HG03520 (cell line): ENCODE measurements at regions not wholly inside any gene's neighbourhood (a gene's known extent, or its start where the extent isn't known, plus 50 kb on each side); places are given as distances from the start of the nearest gene placed in this dataset.
"Not testable (repeated sequence)": the region's sequence is repeated elsewhere in the genome, so short reads cannot be mapped to it uniquely, and the experiment has no call there.

Experiments
- ATAC-seq: cut with Tn5 transposase; IDR thresholded peaks from one replicate; pipeline ENCODE4 v1.9.1; 2021; ENCODE audit warnings: mild to moderate bottlenecking, moderate library complexity; ENCODE audit not compliant: unreplicated experiment

DNA sequence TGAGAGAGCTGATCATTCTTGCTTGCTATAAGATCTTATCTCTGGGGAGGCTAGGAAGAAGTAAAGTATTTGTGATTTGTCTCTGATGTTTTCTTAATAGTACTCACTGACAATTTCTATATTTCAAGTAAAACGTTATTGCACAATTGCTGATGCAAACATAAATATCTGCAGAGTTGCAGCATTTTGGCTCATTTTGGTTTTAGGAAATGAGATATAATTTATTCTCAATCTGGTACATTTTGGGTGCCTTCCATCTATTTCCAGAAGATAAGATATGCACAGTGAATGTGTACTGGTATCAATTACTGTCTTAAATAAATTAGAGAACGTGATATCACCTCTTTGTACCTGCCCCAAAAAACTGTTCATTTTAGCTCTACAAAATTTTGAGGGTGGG is 1431.5 kb downstream of the BRINP3 start:
- ATAC-seq: no peak

GRCh38 chr1:189084811-189085210 is 1392.9 kb downstream of the BRINP3 start:
- ATAC-seq: no peak

DNA sequence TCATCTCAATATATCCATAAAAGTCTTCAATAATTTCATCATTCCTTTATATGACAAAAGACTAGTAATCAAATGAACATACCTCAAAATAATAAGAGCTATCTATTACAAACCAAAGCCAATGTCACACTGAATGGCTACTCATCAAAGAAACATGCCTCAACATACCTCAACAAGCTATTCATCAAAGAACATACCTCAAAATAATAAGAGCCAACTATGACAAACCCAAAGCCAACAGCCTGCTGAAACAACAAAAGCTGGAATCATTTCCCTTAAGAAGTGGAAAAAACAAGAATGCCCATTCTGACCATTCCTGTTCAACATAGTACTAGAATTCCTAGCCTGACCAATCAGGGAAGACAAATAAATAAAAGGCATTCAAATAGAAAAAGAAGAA is 1373.7 kb downstream of the BRINP3 start:
- ATAC-seq: no peak

DNA sequence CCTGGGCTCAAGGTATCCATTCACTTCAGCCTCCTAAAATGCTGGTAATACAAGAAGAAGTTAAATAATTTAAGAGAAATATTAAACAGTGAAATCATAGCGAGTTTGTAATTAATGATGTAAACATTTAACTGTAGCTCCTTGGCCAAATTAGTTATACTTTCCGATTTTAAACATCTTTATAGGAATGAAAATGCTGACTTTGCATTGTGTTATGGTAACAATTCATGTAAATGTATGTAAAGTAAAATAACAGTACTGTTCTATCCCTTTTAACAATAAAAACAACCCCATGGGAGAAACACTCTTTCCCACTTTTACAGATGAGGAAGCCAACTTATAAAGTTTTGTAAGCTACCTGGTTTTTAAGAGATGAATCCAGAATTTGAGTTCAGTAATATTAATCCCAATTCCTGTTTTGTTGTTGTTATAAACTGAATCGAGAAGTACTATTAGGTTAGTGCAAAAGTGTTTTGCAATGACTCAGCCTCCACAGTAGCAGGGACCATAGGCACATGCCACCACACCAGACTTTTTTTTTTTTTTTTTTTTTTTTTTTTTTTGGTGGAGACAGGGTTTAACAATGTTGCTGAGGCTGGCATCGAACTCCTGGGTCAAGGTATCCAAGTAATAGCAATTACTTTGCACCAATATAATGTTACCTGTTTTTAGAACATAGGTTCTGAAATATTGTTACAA is 1360.4 kb downstream of the BRINP3 start:
- no peak for ATAC-seq

DNA sequence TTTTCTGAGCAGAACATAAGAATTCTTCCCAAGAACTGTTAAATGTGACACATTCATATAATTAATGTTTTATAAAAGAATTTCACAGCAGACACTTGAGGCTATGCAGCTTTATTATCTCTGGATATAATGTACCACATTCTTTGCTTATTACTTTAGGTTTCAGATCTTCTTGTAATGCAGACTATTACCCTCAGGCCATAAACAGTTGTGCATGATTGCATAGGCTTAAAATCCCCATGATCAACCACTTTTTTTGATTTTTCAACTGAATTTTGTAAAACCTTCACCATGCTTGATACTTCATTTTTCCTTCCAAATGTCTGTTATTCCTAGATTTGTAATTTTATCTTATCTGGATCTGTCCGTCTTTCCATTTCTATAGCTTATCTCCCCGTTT is 1355.7 kb downstream of the BRINP3 start:
- no peak for ATAC-seq

DNA sequence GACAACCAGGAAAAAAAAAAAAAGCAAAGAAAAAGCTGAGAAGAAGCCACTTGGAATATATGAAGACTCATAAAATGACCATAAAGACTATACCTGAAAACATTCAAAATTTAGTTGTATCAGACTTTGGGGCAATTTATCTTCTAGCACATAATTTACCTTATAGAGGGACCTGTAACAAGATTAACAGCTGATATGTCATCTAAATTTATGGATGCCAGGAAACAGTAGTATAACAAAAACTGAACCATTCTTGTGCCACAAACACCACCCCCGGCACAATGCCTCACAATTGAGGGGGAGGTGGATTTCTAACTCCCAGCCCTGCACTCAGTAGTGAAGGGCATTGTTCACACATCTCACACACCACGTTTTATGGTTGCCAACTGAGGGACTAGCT is 1352.0 kb downstream of the BRINP3 start:
- ATAC-seq: no peak

- ATAC-seq: no peak
Measured at GRCh38 chr1:189131576-189131975, 1346.1 kb downstream of the BRINP3 start.

DNA sequence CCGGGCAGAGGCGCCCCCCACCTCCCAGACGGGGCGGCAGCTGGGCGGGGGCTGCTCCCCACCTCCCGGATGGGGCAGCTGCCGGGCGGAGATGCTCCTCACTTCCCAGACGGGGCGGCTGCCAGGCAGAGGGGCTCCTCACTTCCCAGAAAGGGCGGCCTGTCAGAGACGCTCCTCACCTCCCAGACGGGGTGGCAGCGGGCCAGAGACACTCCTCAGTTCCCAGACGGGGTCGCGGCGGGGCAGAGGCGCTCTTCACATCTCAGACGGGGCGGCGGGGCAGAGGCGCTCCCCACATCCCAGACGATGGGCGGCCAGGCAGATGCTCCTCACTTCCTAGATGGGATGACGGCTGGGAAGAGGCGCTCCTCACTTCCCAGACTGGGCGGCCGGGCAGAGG is 1337.9 kb downstream of the BRINP3 start:
- ATAC-seq: not testable (repeated sequence)

DNA sequence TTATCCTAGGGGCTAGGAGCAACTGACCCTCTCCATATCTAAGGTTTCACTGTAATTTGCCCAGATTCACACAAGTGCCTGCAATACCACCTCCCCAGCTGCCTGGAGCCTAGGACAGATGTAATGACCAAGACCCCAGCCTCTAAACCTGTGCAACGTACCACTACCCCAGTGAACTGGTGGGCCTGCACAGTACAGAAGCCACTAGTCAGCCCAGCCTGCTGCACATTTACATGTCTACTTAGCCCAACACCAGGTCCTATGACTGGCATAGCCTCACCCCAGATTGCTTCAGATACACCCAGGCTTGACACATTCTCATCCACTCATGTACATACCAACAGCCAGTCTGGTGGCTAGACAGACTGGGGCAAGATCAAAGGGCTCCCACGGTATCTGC is 1336.6 kb downstream of the BRINP3 start:
- no peak for ATAC-seq

DNA sequence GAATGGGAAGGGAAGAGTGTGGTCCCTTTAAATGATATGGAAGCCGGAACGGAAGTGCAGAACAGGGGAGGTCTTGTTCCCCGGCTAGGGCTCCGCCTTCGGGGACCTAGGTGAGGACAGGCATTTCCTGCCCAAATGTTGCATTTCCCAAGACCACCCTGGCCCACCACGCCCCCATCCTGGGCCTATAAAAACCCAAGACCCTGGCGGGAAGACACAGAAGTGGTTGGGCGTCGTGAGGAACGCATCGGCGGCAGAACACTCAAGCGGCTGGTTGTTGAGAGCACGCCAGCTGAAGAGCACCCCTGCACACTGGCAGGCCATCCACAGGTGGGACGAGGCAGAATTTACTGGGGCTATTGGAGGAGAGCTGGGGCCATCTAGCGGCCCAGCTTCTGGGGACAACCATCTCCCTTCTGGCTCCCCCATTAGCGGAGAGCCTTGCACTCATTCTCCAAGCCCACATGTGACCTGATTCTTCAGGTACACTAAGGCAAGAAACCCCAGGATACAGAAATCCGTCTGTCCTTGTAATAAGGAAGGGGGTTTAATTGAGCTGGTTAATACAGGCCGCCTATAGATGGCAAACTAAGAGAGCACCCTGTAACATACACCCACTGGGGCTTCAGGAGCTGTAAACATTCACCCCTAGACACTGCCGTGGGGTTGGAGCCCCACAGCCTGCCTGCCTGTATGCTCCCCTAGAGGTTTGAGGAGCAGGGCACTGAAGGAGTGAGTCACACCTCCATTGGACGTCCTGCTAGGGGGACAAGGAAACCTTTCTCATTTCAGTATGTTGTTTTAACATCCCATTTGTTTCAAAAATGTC is 1327.9 kb downstream of the BRINP3 start:
- no peak for ATAC-seq

GRCh38 chr1:189150624-189151023 is 1327.0 kb downstream of the BRINP3 start:
- no peak for ATAC-seq

GRCh38 chr1:189151361-189151760 is 1326.3 kb downstream of the BRINP3 start:
- ATAC-seq: no peak

GRCh38 chr1:189152685-189153084 is 1325.0 kb downstream of the BRINP3 start:
- ATAC-seq: no peak

GRCh38 chr1:189158155-189158554 is 1319.5 kb downstream of the BRINP3 start:
- no peak for ATAC-seq

- no peak for ATAC-seq
Measured at GRCh38 chr1:189175889-189176288, 1301.8 kb downstream of the BRINP3 start.

DNA sequence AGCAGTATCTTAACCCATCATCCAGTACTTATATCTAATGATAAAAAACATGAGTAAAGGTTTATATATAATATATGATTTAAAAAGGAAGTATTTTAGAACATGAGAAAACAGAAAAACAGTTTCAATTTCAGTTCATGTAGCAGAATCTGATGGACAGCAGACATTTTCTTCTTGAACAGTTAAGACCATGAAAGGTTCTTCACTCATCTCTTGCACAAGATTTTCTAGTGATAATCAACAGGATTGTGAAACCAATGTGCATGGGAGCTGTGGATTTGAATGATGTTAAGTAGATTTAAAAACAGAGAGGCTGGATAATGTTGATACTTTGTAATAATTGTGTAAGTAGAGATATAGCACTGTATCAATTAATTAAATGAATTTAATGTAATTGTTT is 1297.6 kb downstream of the BRINP3 start:
- no peak for ATAC-seq

GRCh38 chr1:189185097-189185496 is 1292.6 kb downstream of the BRINP3 start:
- ATAC-seq: no peak

DNA sequence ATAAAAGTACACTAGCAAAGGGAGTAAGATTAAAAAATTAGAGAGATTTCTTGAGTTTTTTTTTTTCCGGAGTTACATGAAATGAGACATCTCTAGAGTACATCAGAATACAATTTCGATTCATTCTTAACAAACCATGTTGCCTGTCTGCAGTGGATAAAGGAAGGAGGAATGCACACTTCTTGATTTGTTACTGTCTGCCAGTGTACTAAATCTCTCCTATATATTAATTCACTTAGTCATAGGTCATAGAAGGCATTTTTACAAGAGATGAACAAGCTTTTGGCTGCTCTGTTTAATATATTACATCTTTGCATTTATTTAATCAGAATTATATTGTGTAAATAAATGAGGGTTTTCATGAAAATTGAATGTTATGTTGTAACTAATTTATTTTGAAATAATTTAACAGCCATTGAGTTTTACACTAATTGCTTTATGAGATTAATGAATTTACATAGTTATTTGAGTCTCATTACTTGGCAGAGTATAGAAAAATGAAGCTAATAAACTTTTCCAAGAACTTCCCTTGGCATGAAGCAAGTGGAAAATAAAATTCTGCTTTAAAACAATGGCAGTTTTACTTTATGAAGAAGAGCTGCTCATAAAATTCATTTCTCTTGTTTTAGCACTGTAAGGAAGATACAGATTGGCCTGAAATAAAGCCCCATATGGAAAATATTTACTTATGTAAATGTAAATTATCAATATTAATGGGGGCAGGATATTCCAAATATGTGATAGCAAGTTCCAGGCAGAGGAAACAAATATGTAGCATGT is 1284.7 kb downstream of the BRINP3 start:
- no peak for ATAC-seq

- no peak for ATAC-seq
Measured at GRCh38 chr1:189205863-189206262, 1271.8 kb downstream of the BRINP3 start.

- ATAC-seq: no peak
Measured at GRCh38 chr1:189206617-189207016, 1271.0 kb downstream of the BRINP3 start.

DNA sequence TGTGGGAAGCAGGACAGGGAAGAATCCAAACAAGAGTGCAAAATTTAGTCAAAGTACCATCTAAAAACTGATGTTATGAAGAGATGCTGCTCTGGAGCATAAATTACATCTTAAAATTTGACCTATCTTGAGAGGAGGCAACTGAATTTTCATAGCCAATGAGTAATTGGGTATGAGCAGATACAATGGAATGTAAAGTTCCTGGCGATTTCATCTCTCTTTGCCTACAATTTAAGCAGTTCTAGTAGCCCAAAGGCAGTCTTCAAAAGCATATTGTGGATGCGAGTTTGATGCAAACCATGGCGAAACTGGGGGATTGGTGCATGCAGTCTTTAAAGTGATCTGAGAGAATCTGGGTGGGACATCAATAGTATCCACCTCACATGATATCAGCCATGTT is 1265.9 kb downstream of the BRINP3 start:
- ATAC-seq: no peak

DNA sequence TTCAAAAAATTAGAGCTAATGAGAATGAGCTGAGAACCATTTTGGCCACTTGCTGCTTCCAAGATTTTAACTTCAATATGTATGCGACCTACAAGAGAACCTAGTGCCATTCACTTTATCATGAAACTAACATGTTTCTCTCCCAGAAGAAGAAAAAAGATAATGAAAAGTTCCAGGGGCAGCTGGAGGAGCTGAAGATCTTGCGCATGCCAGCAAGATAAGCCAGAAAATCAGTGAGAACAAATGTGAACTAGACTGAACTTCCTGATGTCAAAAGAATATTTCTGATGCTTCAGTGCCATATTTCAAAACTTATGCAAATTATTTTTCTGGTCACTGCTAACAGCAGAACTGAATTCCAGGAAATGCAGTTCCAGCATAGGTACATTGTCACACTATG is 1265.1 kb downstream of the BRINP3 start:
- no peak for ATAC-seq
